ENCODE measurements at regions not wholly inside any gene's neighbourhood (a gene's known extent, or its start where the extent isn't known, plus 50 kb on each side); places are given as distances from the start of the nearest gene placed in this dataset.

DNA sequence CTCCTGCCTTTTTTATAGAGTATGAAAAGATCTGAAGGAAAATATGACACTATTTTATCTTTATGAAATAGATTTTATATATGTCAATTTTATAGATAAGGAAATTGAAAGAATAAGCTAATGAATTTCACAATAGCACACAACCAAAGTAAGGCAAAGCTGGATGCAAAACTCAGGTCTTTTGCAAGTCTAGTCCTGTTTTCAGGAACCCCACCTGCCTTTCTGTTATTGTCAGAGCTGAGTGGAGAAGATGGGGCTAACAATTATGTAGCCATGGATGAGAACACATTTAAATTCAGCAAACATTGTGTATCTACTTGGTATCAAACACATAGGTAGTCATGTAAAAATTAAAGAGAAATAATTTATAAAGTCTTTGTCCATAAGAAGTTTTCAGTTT is 161.5 kb upstream of the ZEB2 start:
- Histone ChIP-seq H3K36me3 (ENCODE audit: insufficient read depth, low read length, poor library complexity, severe bottlenecking) (no peaks in the 10 kb centered on the region), H3K4me1 (ENCODE audit: insufficient read depth, low read length, poor library complexity, severe bottlenecking) (no peaks in the 10 kb centered on the region), H3K27me3 (replicated peaks; ENCODE audit: insufficient read depth, low read depth, low read length, poor library complexity) (no peaks in the 10 kb centered on the region), H3K4me3 (ENCODE audit: low read depth, low read length, poor library complexity, severe bottlenecking) (no peak overlapping the region), H3K27ac (ENCODE audit: low read depth, low read length, poor library complexity, severe bottlenecking) (no peak overlapping the region), H3K9me3 (ENCODE audit: low read depth, low read length, poor library complexity, severe bottlenecking) (no peaks in the 10 kb centered on the region)
- no peak for DNase-seq (ENCODE audit: low spot score)
- POLR2A ChIA-PET (ENCODE audit: low non-redundant PET): no interaction called here
- CTCF ChIA-PET: no interaction called here
- intact Hi-C loops (cut with micrococcal nuclease; ENCODE audit: unreplicated experiment): no loop called here
- no peak for TF ChIP-seq EZH2 (IDR thresholded peaks at IDR 0.05; ENCODE audit: borderline replicate concordance, low read depth, low read length, poor library complexity, severe bottlenecking)
- TF ChIP-seq, protein P1, sequence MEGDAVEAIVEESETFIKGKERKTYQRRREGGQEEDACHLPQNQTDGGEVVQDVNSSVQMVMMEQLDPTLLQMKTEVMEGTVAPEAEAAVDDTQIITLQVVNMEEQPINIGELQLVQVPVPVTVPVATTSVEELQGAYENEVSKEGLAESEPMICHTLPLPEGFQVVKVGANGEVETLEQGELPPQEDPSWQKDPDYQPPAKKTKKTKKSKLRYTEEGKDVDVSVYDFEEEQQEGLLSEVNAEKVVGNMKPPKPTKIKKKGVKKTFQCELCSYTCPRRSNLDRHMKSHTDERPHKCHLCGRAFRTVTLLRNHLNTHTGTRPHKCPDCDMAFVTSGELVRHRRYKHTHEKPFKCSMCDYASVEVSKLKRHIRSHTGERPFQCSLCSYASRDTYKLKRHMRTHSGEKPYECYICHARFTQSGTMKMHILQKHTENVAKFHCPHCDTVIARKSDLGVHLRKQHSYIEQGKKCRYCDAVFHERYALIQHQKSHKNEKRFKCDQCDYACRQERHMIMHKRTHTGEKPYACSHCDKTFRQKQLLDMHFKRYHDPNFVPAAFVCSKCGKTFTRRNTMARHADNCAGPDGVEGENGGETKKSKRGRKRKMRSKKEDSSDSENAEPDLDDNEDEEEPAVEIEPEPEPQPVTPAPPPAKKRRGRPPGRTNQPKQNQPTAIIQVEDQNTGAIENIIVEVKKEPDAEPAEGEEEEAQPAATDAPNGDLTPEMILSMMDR (conservative IDR thresholded peaks at IDR 0.05; ENCODE audit: low read depth, low read length): no peak
- BruUV-seq (replicated peaks): no TSS peak

DNA sequence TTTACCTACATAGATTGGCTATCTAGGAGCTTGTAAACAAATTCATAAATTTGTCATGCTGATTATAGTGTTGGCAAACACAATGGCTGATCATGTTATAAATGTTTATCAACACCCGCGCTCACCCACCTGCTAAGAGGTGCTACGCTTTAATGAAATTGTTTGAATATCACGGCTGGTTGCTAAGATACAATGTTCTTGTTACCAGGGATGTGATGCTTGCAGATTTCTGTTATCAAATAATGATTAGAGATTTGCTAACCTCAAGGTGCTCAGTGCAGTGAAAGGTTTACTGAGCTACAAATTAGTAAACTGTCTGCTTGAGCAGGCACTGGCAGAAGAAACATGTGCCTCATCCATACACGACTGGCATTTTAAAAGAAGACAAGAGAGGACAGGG is 160.0 kb upstream of the ZEB2 start:
- intact Hi-C loops (cut with micrococcal nuclease; ENCODE audit: unreplicated experiment): no loop called here
- POLR2A ChIA-PET (ENCODE audit: low non-redundant PET): no interaction called here

DNA sequence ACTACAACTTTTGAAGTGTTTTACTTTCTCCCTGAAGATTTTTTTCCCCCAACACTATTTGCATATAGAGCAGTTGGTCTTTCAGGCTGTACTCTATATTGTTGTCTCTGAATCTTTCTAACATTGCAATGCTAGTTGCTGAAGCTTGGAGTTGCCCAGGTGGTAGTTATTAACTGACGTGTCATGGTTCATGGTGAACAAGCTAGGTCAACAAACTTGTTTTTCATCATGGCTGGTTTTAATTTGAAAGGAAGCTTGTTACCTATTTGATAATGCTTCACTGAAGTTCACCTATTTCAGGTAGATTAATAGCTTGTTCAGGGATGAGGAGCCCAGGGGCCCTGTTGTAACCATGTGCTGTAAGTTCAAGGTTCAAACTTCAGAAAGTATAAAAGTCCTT is 158.8 kb upstream of the ZEB2 start:
- DNase-seq (ENCODE audit: low spot score): no peak
- no TSS peak for BruUV-seq (replicated peaks)
- Histone ChIP-seq H3K27ac (ENCODE audit: low read depth, low read length, poor library complexity, severe bottlenecking) (no peak overlapping the region), H3K9me3 (ENCODE audit: low read depth, low read length, poor library complexity, severe bottlenecking) (no peaks in the 10 kb centered on the region), H3K4me1 (ENCODE audit: insufficient read depth, low read length, poor library complexity, severe bottlenecking) (no peaks in the 10 kb centered on the region), H3K36me3 (ENCODE audit: insufficient read depth, low read length, poor library complexity, severe bottlenecking) (no peaks in the 10 kb centered on the region), H3K27me3 (replicated peaks; ENCODE audit: insufficient read depth, low read depth, low read length, poor library complexity) (no peaks in the 10 kb centered on the region), H3K4me3 (ENCODE audit: low read depth, low read length, poor library complexity, severe bottlenecking) (no peak overlapping the region)
- intact Hi-C loops (cut with micrococcal nuclease; ENCODE audit: unreplicated experiment): no loop called here
- POLR2A ChIA-PET (ENCODE audit: low non-redundant PET): no interaction called here
- CTCF ChIA-PET: no interaction called here
- no peak for TF ChIP-seq EZH2 (IDR thresholded peaks at IDR 0.05; ENCODE audit: borderline replicate concordance, low read depth, low read length, poor library complexity, severe bottlenecking)
- TF ChIP-seq, protein P1 (conservative IDR thresholded peaks at IDR 0.05; ENCODE audit: low read depth, low read length): no peak

More for the DNA sequence above, 160.0 kb upstream of the ZEB2 start:
- H3K4me1 ChIP-seq (ENCODE audit: insufficient read depth, low read length, poor library complexity, severe bottlenecking): no peaks in the 10 kb centered on the region
- no TSS peak for BruUV-seq (replicated peaks)
- H3K4me3 ChIP-seq (ENCODE audit: low read depth, low read length, poor library complexity, severe bottlenecking): no peak overlapping the region
- TF ChIP-seq, protein P1 (conservative IDR thresholded peaks at IDR 0.05; ENCODE audit: low read depth, low read length): no peak
- no peak for TF ChIP-seq EZH2 (IDR thresholded peaks at IDR 0.05; ENCODE audit: borderline replicate concordance, low read depth, low read length, poor library complexity, severe bottlenecking)
- H3K27me3 ChIP-seq (replicated peaks; ENCODE audit: insufficient read depth, low read depth, low read length, poor library complexity): no peaks in the 10 kb centered on the region
- DNase-seq (ENCODE audit: low spot score): no peak
- CTCF ChIA-PET: no interaction called here
- H3K9me3 ChIP-seq (ENCODE audit: low read depth, low read length, poor library complexity, severe bottlenecking): no peaks in the 10 kb centered on the region
- no peaks in the 10 kb centered on the region for H3K36me3 ChIP-seq (ENCODE audit: insufficient read depth, low read length, poor library complexity, severe bottlenecking)
- no peak overlapping the region for H3K27ac ChIP-seq (ENCODE audit: low read depth, low read length, poor library complexity, severe bottlenecking)
